HFF-Myc (cell line): ENCODE measurements at regions not wholly inside any gene's neighbourhood (a gene's known extent, or its start where the extent isn't known, plus 50 kb on each side); places are given as distances from the start of the nearest gene placed in this dataset.

Experiments
- DNase-seq: peaks from one replicate; pipeline ENCODE4 v3.0.0-alpha.2; 2011; ENCODE audit warnings: low read depth; ENCODE audit errors: extremely low read depth
- H3K4me3 ChIP-seq: replicated peaks from 2 replicates; pipeline ENCODE4 v1.5.1; 2011; ENCODE audit warnings: low read depth, mild to moderate bottlenecking, control low read depth, low read length
- CTCF ChIP-seq: IDR thresholded peaks from 2 replicates; pipeline ENCODE4 v1.5.1; 2012; ENCODE audit warnings: mild to moderate bottlenecking, low read depth, low read length, control low read depth; ENCODE audit errors: missing control alignments

- DNase-seq: no peak
- no peak overlapping the region for H3K4me3 ChIP-seq
- no peak for TF ChIP-seq CTCF
Measured at GRCh38 chr7:52656098-52656497, 379.3 kb upstream of the POM121L12 start.

DNA sequence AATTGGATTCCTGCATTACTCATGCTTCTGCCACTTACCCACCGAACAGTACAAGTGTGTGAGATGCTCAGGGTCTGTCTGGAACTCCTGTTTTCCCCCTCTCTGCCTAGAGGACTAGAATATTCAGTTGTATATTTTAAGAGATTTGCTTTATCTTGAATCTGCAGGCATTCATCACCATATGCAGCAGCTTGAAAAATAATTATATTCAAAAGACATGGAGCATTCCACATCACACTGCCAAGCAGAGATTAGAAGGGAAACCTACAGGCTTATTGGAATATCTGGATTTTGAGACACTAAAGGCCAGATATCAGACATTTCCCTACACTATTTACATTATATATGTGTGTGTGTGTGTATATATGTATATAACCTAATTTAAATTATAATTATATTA, 382.8 kb upstream of the POM121L12 start:
- no peak for TF ChIP-seq CTCF
- no peak overlapping the region for H3K4me3 ChIP-seq
- no peak for DNase-seq

GRCh38 chr7:52648872-52649271, 386.6 kb upstream of the POM121L12 start:
- TF ChIP-seq CTCF: no peak
- H3K4me3 ChIP-seq: no peak overlapping the region
- no peak for DNase-seq

DNA sequence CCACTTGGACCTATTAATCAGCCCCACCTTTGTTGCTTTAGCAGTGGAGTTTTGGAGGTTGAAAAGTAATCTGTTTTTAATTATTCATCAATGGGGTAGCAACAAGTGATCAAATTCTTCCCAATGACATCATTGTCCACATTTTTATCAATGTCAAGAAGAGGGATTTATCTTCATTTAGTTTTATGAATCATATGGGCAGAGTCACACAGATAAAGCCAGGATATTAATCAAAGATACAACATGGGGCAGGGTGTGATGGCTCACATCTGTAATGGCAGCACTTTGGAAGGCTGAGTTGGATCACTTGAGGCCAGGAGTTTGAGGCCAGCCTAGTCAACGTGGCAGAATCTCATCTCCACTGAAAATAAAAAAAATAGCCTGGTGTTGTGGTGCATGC, 388.4 kb upstream of the POM121L12 start:
- H3K4me3 ChIP-seq: no peak overlapping the region
- DNase-seq: no peak
- TF ChIP-seq CTCF: no peak

DNA sequence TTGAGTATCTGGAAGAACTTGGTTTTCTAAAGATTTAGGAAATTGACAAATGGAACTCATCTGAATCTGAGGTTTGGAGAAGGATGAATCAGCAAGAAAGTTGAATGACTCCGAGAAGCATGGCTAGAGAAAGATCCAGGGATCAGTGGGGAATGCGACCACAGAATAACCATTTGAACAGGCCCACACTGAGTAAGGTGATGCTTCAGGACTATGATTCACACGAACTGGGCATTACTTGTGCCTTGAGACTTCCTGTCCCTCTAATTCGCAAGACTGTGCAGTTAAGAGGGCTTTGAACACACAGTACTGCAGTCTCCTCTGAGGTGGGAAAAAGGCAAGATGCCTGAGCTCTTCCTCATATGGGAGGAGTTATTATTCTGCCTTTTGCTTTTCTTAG, 395.5 kb upstream of the POM121L12 start:
- DNase-seq: no peak
- TF ChIP-seq CTCF: no peak
- H3K4me3 ChIP-seq: no peak overlapping the region

DNA sequence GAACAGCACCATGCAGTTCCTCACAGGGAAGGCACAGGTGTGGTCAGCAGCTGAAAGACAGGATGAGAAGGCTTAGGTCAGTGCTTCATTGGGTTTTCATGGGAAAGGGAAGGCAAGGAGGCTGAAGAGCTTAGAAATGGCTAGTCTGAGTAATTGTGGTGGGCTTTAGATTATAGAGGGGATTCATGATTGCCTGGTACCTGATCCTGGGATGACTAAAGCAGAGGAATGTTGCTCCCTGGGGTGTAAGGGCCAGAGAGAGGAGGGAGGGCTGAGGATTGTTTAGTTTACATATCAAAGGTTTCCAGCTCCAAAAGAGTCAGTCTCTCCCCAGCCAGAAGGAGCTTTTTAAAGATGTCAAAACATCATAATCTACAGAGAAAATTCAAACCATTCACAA, 396.3 kb upstream of the POM121L12 start:
- TF ChIP-seq CTCF: no peak
- DNase-seq: no peak
- H3K4me3 ChIP-seq: no peak overlapping the region

GRCh38 chr7:52635021-52635420, 400.4 kb upstream of the POM121L12 start:
- no peak for TF ChIP-seq CTCF
- no peak overlapping the region for H3K4me3 ChIP-seq
- DNase-seq: no peak
